Body of pancreas (tissue), 4 donors: ENCODE measurements at regions not wholly inside any gene's neighbourhood (a gene's known extent, or its start where the extent isn't known, plus 50 kb on each side); places are given as distances from the start of the nearest gene placed in this dataset.

Experiments used
- POLR2A ChIP-seq, 3 donors: fragments of 450-650 bp; IDR thresholded peaks; one replicate each; pipeline ENCODE4 v1.6.1; 2016; ENCODE audit warnings: antibody characterized with exemption in 3 of 3, mild to moderate bottlenecking in 2 of 3
- TF ChIP-seq, protein P1 (sequence below), 7 experiments: fragments of 450-650 bp in 4 of 7; fragments of 200-600 bp in 3 of 7; sonication (generic) in 3 of 7; IDR thresholded peaks; one replicate each; pipeline ENCODE4 v1.5.1; 2016 to 2019; ENCODE audit warnings: antibody characterized with exemption in 7 of 7

DNA sequence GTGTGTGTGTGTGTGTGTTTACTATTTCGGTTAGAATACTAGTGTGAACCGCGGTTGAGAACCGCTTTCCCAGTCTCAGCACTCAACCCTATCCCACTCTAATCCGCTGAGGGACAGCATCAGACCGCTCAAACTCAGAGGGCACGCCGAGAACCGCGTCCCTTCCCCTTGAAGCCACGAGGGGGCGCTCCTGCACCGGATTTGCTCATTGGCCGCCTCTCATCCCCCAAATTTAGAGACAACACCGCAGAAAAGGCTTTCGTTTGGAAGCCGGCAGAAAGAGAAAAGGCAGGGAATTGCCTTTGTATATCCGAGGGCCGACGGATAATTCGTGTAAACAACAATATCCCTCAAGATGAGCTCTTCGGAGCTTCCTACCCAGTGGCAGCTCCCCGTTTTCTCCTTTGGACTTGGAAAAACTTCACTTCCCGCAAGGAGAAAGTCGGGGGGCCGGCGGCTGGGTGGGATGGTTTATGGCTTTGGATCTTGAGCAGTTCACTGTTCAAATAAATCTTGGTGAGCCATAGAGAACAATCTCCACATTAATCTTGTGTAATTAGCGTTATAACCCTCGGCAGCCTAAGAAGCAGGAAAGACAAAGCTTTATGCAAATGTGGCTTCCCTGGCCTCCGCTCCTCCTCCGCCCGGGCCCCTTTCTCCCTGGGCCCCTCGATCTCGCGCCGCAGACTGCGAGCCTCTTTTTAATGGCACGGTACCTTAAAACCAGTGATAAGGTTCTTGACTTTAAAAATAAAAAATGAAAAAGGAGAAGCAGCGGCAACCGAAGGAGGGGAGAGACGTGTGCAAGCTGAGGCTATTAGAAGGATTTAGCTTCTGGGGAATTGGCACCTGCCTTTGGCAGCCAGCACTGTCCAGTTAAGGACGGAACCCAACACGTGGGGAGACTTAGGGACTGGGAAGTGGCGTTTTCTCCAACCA lies 296.8 kb downstream of the PARP8 start:
- TF ChIP-seq, protein P1, sequence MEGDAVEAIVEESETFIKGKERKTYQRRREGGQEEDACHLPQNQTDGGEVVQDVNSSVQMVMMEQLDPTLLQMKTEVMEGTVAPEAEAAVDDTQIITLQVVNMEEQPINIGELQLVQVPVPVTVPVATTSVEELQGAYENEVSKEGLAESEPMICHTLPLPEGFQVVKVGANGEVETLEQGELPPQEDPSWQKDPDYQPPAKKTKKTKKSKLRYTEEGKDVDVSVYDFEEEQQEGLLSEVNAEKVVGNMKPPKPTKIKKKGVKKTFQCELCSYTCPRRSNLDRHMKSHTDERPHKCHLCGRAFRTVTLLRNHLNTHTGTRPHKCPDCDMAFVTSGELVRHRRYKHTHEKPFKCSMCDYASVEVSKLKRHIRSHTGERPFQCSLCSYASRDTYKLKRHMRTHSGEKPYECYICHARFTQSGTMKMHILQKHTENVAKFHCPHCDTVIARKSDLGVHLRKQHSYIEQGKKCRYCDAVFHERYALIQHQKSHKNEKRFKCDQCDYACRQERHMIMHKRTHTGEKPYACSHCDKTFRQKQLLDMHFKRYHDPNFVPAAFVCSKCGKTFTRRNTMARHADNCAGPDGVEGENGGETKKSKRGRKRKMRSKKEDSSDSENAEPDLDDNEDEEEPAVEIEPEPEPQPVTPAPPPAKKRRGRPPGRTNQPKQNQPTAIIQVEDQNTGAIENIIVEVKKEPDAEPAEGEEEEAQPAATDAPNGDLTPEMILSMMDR (IDR thresholded peaks at IDR 0.05) = peak; percentile 71 to 98 (median 87)
- no peak for TF ChIP-seq POLR2A (IDR thresholded peaks at IDR 0.05)
